ENCODE measurements at regions not wholly inside any gene's neighbourhood (a gene's known extent, or its start where the extent isn't known, plus 50 kb on each side); places are given as distances from the start of the nearest gene placed in this dataset.

DNA sequence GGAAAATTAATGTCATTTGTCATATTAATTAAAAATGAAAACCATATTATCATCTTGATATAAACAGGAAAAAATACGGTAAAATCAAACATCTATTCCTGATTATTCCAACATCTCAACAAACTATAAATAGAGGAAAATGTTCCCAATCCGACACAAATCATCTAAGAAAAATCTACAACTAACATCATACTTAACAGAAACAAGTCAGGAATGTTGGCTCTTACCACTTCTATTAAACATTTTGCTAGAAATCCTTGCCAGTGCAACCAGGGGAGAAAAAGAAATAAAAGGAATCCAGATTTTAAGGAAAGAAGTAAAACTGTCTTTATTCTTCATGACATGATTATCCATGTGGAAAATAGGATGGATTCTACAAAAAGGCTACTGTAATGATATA lies 77.0 kb upstream of the IRF2BP2 start:
- ATAC-seq (no peak), DNase-seq (no peak)
- Histone ChIP-seq H3K27me3 (no peaks in the 10 kb centered on the region), H3K9me3 (no peaks in the 10 kb centered on the region), H3K4me1 (peaks cover 10% of the 10 kb centered on the region), H3K4me3 (no peak overlapping the region), H3K27ac (no peak overlapping the region), H3K36me3 (no peaks in the 10 kb centered on the region)
- intact Hi-C loops (cut with DNase I): no loop called here
- TF ChIP-seq, protein P1, sequence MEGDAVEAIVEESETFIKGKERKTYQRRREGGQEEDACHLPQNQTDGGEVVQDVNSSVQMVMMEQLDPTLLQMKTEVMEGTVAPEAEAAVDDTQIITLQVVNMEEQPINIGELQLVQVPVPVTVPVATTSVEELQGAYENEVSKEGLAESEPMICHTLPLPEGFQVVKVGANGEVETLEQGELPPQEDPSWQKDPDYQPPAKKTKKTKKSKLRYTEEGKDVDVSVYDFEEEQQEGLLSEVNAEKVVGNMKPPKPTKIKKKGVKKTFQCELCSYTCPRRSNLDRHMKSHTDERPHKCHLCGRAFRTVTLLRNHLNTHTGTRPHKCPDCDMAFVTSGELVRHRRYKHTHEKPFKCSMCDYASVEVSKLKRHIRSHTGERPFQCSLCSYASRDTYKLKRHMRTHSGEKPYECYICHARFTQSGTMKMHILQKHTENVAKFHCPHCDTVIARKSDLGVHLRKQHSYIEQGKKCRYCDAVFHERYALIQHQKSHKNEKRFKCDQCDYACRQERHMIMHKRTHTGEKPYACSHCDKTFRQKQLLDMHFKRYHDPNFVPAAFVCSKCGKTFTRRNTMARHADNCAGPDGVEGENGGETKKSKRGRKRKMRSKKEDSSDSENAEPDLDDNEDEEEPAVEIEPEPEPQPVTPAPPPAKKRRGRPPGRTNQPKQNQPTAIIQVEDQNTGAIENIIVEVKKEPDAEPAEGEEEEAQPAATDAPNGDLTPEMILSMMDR (IDR thresholded peaks at IDR 0.05): no peak

DNA sequence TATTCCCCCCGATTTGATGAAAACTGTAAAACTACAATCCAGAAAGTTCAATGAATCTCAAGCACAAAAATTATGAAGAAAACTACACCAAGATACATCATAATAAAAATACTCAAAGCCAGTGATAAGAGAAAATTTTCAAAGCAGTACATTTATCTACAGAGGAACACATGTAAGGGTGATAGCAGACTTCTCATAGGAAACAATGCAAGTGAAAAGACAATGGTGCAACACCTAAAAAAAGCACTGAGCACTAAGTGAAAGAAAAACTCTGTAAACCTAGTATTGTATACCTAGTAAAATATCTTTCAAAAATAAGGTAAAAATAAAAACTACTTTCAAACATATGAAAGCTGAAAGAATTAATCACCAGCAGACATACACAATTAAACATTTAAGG lies 76.1 kb upstream of the IRF2BP2 start:
- H3K27ac ChIP-seq: no peak overlapping the region
- H3K9me3 ChIP-seq: no peaks in the 10 kb centered on the region
- no peaks in the 10 kb centered on the region for H3K36me3 ChIP-seq
- no peaks in the 10 kb centered on the region for H3K27me3 ChIP-seq
- TF ChIP-seq, protein P1 (IDR thresholded peaks at IDR 0.05): no peak
- no peak overlapping the region for H3K4me3 ChIP-seq
- DNase-seq (no peak), ATAC-seq (no peak)
- intact Hi-C loops (cut with DNase I): no loop called here
- H3K4me1 ChIP-seq: peaks cover 10% of the 10 kb centered on the region

DNA sequence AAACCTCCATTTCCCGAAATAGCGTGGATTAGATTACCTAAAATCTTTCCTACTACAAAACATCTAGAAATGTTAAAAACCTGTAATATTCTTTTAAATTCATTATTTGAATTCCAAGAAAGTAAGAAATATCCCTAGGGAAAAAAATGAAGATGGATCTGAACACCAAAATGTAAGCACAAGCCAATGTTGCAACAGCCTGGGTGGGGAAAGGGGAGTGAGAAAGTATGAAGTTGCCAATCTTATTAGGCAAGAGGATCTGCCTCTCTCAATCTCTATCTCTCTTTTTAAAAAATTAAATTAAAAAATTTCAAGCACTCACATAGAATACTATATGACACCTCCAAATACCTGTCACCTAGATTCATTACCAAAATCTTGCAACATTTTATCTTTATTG lies 74.9 kb upstream of the IRF2BP2 start:
- peaks cover 10% of the 10 kb centered on the region for H3K4me1 ChIP-seq
- H3K9me3 ChIP-seq: no peaks in the 10 kb centered on the region
- H3K36me3 ChIP-seq: no peaks in the 10 kb centered on the region
- TF ChIP-seq, protein P1 (IDR thresholded peaks at IDR 0.05): no peak
- H3K27ac ChIP-seq: no peak overlapping the region
- DNase-seq: no peak
- H3K4me3 ChIP-seq: no peak overlapping the region
- ATAC-seq: no peak
- no peaks in the 10 kb centered on the region for H3K27me3 ChIP-seq
- intact Hi-C loops (cut with DNase I): no loop called here

DNA sequence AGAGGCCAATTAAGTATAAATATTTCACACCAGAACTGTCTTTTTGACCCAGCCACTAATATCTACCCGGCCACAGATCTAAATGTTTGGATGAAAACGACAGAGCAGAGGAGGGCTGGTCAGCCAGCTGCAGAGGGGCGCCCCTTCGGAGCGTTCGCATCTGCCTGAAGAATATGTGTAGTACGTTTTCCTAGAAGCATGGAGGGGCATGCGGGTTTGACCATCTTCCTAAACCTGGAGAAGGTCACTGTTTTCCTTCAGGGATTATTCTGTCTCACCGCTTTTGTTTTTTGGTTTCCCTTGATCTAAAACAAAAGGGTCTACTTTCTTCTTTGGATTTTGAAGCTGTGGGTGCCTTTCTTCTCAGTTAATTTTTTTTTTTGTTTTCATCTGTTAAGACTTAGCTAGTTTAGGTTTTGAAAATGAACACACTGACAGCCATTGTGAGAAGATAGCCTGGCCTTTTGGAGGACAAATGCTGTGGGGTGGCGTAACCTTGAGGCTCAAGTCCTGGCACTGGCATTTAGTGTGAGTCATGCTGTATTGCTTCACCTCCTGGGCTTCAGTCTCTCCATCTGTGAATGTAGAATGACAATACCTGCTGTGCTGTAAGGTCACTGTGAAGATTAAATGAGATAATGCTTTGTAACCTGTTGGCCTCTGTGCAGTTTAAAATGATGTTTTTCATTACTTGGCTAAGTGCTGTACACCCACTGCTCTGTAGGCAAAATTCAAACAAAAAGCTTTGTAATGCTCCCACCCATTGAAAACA lies 74.1 kb upstream of the IRF2BP2 start:
- Histone ChIP-seq H3K27me3 (no peaks in the 10 kb centered on the region), H3K27ac (peak overlapping the region; percentile 51), H3K4me1 (peaks cover 10% of the 10 kb centered on the region), H3K36me3 (no peaks in the 10 kb centered on the region), H3K9me3 (no peaks in the 10 kb centered on the region), H3K4me3 (no peak overlapping the region)
- DNase-seq (peak; percentile 74), ATAC-seq (peak; percentile 99)
- TF ChIP-seq, protein P1 (IDR thresholded peaks at IDR 0.05): no peak
- intact Hi-C loops (cut with DNase I): no loop called here

DNA sequence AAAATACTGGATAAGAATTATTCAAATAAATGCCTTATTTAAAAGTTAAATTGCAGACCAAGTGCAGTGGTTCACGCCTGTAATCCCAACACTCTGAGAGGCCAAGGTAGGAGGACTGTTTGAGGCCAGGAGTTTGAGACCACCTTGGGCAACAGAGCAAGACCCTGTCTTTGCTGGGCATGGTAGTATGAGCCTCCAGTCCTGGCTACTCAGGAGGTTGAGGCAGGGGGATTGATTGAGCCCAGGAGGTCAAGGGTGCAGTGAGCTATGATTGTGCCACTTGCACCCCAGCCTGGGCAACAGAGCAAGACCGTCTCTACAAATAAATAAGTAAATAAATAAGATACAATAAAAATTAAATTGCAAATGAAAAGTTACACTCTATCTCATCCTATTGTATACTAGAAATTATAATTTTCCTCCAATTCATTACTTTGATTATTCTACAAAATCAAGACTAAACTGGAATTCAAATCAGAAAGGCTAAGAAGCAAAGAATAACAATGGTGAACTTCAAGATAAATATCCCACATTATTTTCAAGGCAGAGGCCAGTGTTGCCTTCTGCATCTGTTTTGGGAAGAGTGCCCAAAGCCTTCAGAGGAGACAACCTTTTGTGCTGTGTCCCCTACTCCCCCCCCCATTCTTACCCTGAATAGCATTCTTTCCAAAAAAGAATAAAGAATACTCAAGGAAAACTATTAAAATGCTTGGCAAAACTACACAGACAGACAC lies 73.3 kb upstream of the IRF2BP2 start:
- no peak for ATAC-seq

More for the DNA sequence above, 73.3 kb upstream of the IRF2BP2 start:
- no peak for DNase-seq
- TF ChIP-seq, protein P1 (IDR thresholded peaks at IDR 0.05): no peak
- H3K4me3 ChIP-seq: no peak overlapping the region
- no peak overlapping the region for H3K27ac ChIP-seq
- no peaks in the 10 kb centered on the region for H3K27me3 ChIP-seq
- no peaks in the 10 kb centered on the region for H3K36me3 ChIP-seq
- intact Hi-C loops (cut with DNase I): no loop called here
- peaks cover 10% of the 10 kb centered on the region for H3K4me1 ChIP-seq
- H3K9me3 ChIP-seq: no peaks in the 10 kb centered on the region
